Type B pancreatic cell (in vitro differentiated cells): ENCODE measurements at regions not wholly inside any gene's neighbourhood (a gene's known extent, or its start where the extent isn't known, plus 50 kb on each side); places are given as distances from the start of the nearest gene placed in this dataset.
A peak's percentile ranks its signal among the peaks of the same experiment; 100 is the strongest.

ENCODE experiments used
- DNase-seq: peaks from one replicate; pipeline ENCODE4 v3.0.0; 2021; ENCODE audit warnings: mixed read lengths; ENCODE audit not compliant: unreplicated experiment; ENCODE audit errors: extremely low spot score
- H3K27ac Mint-ChIP-seq: 2 replicates; pipeline ENCODE4 v1.8.0; 2021; ENCODE audit warnings: mild to moderate bottlenecking, mixed read lengths
- H3K27me3 Mint-ChIP-seq: 2 replicates; pipeline ENCODE4 v1.8.0; 2021; ENCODE audit warnings: mixed read lengths
- H3K36me3 Mint-ChIP-seq: 2 replicates; pipeline ENCODE4 v1.8.0; 2021; ENCODE audit warnings: mixed read lengths
- H3K4me1 Mint-ChIP-seq: one replicate; pipeline ENCODE4 v1.8.0; 2021; ENCODE audit warnings: mixed read lengths; ENCODE audit not compliant: unreplicated experiment
- H3K4me3 Mint-ChIP-seq: 2 replicates; pipeline ENCODE4 v1.8.0; 2021; ENCODE audit warnings: mild to moderate bottlenecking, mixed read lengths
- H3K9me3 Mint-ChIP-seq: 2 replicates; pipeline ENCODE4 v1.8.0; 2021; ENCODE audit warnings: mixed read lengths
- CTCF ChIP-seq: fragments of 200-600 bp; sonication (generic); conservative IDR thresholded peaks from 2 replicates; pipeline ENCODE4 v1.5.0; 2021; ENCODE audit warnings: antibody characterized with exemption, mild to moderate bottlenecking

DNA sequence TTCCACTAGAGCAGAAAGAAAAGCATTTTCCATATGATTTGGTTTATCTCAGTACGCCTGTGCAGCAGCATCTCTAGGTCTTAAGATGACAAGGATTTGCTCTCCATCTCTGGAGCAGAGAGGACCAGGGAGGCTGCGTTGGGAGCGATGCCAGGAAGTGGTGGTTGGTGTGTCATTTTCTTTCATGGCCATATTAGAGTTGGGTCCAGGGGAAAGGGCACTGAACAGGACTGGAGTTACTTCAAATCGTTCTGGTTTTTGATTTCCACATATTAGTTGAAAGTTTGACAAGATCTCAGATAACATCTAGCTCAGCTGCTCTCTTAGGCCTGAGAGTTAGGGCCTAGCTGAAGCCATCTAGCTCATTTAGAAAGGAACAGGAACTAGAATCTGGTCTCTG lies 157.7 kb downstream of the ADAMTS15 start:
- no peak overlapping the region for H3K27ac Mint-ChIP-seq
- peaks cover 21% of the 10 kb centered on the region for H3K4me1 Mint-ChIP-seq
- DNase-seq = no peak
- H3K27me3 Mint-ChIP-seq = peaks cover 8% of the 10 kb centered on the region
- H3K4me3 Mint-ChIP-seq = no peak overlapping the region
- no peak for TF ChIP-seq CTCF
- H3K9me3 Mint-ChIP-seq = peaks cover under 1% of the 10 kb centered on the region
- no peaks in the 10 kb centered on the region for H3K36me3 Mint-ChIP-seq

GRCh38 chr11:130606781-130607511 lies 158.5 kb downstream of the ADAMTS15 start:
- DNase-seq = peak; percentile 47
- no peak overlapping the region for H3K27ac Mint-ChIP-seq
- H3K4me3 Mint-ChIP-seq = no peak overlapping the region
- no peaks in the 10 kb centered on the region for H3K9me3 Mint-ChIP-seq
- no peak for TF ChIP-seq CTCF
- peaks cover 8% of the 10 kb centered on the region for H3K27me3 Mint-ChIP-seq
- H3K4me1 Mint-ChIP-seq = peaks cover 23% of the 10 kb centered on the region
- H3K36me3 Mint-ChIP-seq = no peaks in the 10 kb centered on the region

DNA sequence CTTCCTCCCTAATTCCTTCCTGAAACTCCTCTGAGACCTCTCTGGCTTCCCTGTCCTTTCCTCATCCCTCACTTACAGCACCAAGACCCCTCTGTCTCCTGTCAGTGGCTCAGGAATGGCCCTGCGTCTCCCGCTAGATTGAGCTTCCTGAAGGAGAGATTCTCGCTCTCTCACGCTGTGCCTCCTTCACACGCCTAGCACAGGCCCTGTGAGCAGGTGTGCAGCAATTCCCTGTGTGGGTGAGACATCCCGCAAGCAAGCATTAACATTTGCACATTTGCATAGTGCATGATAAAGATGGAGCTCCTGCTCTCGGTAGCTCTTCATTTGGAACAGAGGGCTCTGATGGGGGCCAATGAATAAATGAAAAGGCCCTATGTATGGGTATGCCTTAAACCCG lies 159.8 kb downstream of the ADAMTS15 start:
- Mint-ChIP-seq H3K9me3 (no peaks in the 10 kb centered on the region), H3K4me3 (no peak overlapping the region), H3K36me3 (no peaks in the 10 kb centered on the region), H3K4me1 (peaks cover 18% of the 10 kb centered on the region), H3K27me3 (peaks cover 8% of the 10 kb centered on the region), H3K27ac (no peak overlapping the region)
- DNase-seq = no peak
- TF ChIP-seq CTCF = no peak

GRCh38 chr11:130609121-130610035 lies 160.9 kb downstream of the ADAMTS15 start:
- Mint-ChIP-seq H3K4me3 (no peak overlapping the region), H3K4me1 (peaks cover 18% of the 10 kb centered on the region), H3K36me3 (no peaks in the 10 kb centered on the region), H3K27ac (no peak overlapping the region), H3K27me3 (peaks cover 8% of the 10 kb centered on the region), H3K9me3 (no peaks in the 10 kb centered on the region)
- no peak for TF ChIP-seq CTCF
- peak; percentile 36 for DNase-seq

GRCh38 chr11:130611791-130612251 lies 163.4 kb downstream of the ADAMTS15 start:
- H3K27me3 Mint-ChIP-seq = peaks cover 5% of the 10 kb centered on the region
- H3K27ac Mint-ChIP-seq = no peak overlapping the region
- DNase-seq = peak; percentile 22
- H3K4me1 Mint-ChIP-seq = peaks cover 13% of the 10 kb centered on the region
- H3K36me3 Mint-ChIP-seq = no peaks in the 10 kb centered on the region
- no peak overlapping the region for H3K4me3 Mint-ChIP-seq
- H3K9me3 Mint-ChIP-seq = no peaks in the 10 kb centered on the region
- TF ChIP-seq CTCF = no peak
